ENCODE measurements at regions not wholly inside any gene's neighbourhood (a gene's known extent, or its start where the extent isn't known, plus 50 kb on each side); places are given as distances from the start of the nearest gene placed in this dataset.
"Not testable (repeated sequence)": the region's sequence is repeated elsewhere in the genome, so short reads cannot be mapped to it uniquely, and the experiment has no call there.

DNA sequence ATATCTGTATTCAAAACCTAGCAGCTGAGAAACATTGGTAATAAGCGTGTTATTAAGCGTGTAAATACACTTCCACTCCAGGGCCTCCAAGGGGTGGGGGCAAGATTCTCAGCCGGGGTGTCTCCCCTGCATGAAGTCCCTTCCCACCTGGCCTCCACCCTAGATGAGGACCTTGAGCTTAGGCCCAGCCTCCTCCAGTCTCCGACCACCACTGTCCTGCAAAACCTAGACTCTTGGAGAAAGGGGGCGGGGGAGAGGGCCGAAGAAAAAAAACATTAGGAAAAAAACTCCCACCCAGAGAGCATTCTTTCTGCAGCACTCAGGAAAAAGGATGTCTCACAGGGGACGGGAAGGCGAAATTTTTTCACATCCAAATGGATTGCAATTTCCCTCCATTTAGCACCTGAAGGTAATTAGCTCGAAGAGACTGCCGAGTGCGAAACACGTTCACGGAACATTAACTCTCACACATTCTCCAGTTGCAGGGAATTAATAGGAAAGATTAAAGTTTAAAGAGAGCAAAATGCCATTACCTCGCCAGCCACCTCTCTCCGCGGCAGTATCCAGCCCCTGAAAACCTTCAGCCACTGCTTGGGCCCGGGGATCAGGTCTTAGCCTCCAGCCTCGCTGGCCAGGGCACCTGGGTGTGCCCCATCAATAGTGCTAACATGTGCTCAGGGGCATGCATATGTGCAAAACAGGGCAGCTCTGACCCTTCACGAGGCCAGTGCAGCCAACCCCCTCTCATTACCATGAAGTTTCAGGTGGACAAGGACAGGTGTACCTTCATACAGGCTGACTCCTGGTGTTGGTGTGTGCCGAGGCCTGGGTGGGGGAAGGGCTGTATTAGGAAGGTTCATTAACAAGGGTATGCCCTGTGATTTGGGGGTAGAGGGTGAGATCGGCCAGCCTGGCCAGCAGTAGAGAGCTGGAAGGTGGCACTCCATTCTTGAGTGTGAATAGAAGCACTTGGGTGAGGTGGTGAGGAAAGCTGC, 77.2 kb downstream of the HIF1AN start:
- no peak for DNase-seq

DNA sequence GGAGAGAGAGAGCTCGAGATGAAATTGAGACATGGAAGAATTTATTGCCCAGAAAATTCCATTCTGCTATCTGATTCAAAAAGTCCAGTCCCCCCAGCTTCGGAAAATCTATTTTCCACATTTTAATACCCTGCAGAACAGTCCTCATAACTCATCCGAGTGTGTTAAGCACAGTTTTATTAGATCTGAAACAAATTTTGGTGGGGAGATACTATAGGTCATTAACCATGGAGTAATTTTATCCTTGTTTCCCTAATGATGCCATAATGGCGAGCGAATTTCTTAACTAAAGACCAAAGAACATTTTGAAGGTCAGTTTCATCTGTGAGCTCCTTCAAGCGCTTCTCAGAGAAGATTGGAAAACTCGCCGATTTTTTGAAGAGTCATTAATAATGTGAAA, 78.1 kb downstream of the HIF1AN start:
- DNase-seq, result no peak

DNA sequence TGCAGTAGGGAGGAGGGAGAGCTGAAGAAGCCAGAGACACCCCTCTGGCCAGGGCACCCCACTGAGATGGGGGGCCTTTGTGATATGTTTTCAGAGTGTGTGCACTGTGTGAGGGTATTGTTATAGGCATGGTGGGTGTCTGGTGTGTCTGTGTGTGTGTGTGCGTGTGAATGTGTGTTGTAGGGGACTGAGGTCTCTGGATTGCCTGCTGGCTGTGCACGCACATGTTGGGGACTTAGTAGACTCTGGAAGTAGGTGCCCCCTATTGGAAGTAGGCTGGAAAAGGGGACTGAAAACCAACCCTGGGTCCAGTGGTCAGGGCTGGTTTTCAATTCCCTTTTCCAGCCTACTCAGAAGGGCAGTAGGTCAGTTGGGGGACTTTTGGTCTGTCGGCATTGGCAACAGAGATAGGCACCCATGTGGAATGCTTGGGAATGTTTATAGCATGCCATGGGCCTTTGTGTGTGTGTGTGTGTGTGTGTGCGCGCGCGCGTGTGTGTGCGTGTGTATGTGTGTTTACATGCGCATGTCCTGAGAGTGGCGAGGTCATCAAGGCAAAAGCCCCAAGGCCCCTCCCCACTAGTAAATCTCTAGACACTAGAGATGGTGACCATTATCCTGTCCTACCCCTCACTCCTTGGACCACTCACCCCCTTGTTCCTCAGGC, 78.8 kb downstream of the HIF1AN start:
- DNase-seq, result no peak

DNA sequence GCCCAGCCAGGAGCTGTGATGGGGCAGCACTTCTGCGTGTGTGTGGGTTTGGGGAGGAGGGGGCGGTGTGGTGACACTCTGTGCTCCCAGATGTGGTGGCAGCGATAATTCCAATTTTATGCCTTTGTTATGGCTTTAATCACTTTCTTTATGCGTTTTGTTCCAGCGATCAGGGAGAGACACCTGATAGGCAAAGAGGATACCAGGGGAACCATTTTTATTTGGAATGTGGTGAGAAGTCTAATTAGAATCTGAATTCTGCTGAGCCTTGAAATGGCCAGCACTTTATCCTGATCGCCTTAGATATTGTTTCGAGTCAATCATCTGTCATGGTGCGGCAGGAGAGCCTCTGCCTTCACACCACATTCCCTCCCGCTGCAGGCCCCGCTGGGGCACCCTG, 79.5 kb downstream of the HIF1AN start:
- no peak for DNase-seq

DNA sequence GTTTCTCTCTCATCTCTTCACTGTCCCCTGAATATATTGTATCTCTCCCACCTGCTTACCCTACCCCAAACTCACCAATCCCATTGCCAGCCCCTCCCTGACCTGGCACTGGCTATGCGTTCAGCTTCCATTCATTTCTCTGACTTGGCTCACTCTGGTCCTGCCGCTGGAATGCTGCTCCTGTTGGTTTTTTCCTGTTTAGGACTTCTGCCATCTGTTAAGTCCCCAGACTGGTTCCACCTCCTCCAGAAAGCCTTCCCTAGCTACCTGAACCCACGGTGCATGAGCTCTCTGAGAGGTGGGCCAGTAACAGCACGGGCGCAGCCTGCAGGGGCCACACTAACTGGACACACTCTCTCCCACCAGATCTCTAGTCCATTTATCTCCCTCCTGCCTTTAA, 80.2 kb downstream of the HIF1AN start:
- DNase-seq, result no peak

DNA sequence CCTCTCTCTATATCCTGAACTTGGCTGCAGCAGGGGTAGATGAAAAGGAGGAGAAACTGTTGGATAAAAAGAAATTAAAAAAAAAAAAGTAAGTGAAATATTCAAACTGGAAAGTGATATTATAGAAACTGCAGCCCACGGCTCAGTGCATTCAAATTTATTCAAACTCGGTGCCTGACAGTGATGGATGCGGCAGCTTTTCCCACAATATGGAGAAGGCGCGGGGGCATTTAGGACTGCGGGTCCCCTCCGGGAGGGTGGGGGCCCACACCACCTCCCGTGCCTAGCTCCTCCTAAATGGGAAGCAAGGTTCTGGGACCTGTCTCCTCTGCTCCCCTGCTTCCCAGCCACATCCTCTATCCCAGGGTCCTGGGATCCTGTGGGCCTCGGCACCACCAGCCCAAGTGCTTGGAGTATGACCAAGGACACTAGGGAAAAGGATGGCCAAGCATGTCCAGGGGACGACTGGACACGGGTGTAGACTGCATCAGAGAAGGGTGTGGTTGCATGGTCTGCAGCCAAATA, 82.4 kb downstream of the HIF1AN start:
- DNase-seq, result no peak

DNA sequence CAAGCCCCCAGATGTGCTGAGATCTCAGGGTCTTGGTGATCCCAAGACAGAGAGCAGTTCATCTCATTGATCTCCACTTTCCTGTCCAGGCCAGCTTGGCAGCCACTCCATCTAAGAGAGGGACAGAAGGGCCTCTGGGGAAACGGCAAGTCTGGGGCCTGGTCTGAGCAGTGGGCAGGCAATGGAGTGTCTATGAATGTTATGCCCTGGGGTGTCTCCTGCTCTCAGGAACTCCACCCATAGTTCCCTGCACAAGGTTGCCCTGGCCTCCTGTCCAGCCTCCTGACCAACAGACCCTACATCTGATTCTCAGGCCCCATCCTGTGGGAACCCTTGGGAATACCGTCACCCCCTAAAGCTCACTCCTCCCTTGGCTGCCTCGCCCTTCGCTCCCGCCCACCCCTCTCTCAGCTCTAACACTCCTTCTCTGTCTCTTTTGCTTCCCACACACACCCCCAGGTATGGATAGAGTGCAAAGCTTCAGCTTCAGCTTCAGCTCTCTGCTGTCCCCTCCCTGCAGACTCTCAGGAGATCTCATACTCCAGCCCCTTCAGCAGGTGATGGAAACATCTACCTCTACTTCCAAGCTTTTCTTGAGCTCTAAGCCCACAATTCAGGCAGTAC, 83.0 kb downstream of the HIF1AN start:
- DNase-seq, result no peak

DNA sequence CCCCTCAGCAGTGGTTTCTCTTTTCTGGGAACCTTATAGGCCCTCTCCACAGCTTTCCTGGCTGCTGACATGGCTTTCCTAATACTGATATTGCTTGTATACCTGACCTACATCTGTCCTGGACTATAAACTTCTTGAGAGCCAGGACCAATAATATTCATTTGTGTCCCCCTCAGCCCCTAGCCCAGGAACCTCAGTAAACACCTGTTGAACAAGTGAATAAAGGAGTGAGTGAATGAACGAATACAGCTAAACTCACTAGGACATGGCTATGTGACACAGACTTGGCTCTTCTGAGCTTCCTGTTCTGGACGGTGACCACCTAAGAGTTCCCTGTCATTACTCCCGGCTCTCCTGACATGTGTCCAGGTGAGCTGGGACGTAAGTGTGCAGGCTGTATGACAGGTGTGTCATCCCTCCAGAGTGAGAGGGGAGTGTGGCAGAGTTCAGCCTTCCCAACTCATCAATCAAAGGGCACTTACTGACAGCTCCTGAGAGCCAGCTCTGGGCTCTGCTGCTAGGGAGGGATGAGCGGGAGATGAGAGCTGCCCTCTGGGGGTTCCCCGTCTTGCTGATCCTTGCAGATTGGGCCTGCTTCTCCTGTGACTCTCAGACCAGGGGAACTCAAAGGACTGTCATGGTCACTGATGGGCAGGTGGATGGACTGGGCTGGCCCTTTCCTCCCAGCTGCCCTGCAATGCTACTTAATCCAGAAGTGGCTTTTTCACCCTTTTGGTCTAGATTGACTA, 84.5 kb downstream of the HIF1AN start:
- DNase-seq, result no peak

DNA sequence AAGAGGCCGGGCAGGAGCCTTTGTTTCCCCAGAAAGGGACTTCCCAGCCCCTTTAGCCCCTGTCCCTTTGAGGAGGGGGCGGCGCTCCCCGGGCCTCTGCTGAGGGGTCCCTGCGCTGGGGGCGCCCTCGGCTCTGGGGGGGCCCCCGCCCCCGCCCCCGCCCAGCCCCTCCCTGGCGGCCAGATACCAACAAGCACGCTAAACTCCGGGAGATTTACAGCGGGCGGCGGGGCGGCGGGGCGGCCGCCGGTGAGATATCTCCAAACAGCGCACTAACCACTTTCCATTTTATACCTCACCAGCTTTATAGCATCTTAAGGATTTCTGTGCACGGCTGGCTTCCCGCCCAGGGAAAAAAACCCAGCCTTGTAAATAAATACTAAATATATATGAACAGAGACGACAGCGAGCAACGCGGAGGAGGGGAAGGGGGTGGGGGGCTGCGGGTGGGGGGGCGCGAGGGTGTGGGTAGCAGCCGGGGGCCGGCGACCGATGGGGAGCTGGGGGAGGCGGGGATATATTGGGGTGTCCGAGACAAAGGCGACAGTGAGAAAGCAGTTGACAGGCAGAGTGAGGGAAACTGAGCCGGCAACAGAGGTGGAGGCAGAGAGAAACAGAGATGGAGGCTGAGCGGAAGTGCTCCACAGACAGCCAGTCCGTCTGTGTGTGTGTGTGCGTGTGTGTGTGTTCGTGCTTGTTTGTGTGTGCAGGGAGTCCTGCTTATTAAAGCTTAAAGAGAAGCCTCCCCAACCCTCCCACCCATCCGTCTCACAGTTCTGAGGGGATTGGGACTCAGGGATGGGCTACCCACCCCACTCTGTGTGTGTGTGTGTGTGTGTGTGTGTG, 85.8 kb downstream of the HIF1AN start:
- DNase-seq, result peak; percentile 31

DNA sequence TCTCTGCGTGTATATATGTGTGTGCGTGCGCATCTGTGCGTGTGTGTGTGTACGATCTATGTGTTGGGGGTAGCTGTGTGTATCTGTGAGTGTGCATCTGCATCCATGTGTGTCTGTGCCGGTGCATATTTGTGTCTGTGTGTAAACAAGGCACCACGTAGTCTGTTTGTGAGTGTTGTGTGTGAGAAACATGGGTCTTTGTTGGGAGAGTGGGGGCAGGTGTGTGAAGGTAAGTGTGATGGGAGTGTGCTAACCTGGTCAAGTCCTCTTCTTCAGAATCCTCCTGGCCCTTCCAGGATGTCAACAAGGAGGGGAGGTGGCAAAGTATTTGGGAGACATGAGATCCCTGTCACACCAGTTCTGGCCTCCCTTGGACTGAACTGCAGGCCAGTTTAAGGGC, 87.2 kb downstream of the HIF1AN start:
- DNase-seq, result no peak

DNA sequence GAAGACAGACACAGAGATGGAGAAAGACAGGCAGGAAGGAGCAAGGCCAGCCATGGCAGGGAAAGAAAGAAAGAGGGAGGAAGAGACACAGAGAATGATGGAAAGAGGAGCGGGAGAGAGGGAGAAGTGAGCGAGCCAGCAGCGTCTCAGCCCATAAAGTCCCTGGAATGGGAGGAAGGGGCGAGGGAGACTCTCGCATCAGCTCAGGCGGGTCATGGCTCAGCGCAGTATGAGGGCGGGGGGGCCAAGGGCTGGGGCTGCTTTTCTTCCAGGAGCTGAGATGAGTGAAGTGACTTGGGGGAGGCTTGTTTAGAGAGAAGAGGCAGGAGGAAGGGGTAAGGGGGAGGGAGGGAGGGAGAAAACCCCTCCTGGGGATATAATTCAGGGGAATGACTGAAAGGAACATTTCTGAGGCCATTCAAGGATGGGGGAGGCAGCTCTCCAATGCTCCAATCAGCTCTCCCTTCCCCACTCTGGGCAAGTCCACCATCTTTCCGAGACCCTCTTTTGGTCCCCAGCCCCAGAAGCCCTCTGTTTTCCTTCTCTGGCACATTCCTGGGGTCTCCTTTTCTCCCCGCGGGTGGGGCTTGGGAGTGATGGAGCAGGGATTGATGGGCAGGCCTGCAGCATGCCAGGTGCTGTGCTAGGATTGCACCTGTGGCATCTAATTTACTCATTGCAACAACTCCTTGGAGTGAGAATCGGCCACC, 87.9 kb downstream of the HIF1AN start:
- no peak for DNase-seq

DNA sequence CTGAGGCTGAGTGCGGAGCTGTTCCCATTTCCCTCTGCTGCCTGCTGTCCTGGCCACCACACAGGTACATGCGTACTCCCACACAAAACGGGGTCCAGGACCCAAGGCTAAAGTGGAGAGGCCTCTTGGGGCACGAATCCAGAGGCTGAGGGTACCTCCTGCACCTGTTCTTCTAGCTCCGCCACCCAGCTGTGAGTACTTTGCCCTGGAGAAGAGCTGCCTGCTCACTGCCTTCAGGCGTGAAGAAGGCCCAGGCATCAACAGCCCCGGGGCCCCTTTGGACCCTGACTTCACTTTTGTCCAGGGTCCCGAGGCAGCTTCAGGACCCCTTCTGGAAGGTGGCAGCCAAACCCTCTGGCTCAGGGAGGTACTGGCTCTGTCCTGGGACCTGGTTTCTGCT, 88.6 kb downstream of the HIF1AN start:
- no peak for DNase-seq

DNA sequence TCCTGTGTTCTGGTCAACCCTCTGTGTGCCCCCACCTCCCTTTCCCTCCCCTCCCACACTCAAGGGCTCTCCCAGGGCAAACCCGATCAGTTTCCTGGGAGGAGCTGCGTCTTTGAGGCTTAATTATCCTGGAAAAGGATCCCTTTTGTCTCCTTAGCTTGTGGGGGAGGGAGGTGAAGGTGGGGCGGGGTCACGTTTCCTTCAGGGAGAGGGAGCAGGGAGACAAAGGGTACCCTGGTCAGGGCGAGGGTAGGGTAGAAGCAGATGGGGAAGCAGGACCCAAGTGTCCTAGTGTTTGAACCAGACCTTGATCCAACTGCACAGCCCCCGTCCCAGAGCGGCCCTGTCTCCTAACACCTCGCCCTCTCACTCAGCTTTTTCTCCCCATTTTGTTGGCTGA, 90.1 kb downstream of the HIF1AN start:
- no peak for DNase-seq

DNA sequence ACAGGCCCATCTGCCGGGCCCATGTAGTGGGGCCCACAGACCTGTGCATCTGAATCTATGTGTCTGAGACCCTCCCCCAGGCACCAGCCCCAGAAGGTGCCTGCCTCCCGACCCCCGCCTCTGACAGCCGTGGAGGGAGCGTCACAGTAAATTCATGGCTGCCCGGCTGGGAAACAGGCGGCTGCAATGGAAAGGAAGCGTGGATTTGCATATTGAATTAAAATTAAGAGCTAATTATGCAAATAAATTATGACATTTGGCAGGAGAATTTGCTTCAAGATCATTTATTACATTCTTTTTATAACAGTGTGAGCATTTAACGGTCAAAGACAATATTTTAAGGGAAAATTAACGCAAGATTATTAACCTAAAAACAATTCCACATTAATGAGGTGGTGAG, 92.3 kb downstream of the HIF1AN start:
- DNase-seq, result no peak

DNA sequence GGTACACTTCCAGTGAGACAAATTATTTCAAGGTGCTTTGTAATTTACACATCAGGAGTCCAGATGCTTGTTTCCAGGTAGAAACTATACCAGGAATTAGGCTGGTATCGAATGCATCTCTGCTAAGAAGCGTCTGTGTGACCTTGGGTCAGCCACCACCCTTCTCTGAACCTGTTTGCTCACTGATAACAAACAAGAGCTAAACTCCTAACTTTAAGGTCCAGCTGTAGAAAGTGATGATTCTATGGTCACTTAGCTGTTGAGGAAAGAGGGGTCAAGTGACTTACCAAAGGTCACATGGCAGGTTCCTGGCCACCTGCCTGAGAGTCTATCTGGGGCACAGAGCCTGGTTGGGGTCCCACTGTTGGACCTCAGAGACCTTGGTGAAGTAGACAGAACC, 95.4 kb downstream of the HIF1AN start:
- DNase-seq, result no peak

DNA sequence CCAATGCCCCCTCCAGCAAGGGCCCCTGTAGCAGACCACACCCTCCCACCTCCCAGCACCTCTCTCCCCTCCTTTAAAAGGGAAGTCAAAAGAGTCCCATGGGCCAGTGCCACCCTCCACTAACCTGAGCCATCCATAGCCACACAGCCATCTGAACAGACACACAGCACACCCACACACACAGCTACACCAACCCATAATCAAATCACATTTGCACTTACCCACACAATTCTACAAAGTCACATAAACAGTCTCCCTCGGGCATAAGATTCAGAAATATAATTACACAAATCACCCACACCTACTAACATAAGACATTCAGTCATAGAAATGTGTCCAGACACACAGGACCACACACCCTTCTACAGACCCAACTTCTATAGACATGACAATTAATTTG, 96.3 kb downstream of the HIF1AN start:
- DNase-seq, result no peak

DNA sequence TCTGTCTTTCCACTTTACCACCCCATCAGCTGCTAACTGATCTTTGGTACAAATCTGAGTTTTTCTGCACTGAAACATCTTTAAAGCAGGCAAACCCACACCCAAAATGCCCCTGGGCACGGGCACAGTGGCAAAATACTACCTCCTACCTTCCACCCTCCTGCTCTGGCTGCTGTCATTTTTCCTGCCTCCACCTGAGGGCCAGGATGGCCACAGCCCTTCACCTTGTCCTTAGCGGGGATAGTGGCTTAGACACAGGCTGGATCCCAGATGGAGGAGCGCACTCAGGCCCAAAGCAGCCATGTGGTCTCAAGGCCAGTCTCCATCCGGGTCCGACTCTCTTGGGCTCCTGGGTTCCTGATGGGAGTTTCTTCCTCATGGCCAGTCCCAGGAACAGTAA, 98.3 kb downstream of the HIF1AN start:
- DNase-seq, result no peak

DNA sequence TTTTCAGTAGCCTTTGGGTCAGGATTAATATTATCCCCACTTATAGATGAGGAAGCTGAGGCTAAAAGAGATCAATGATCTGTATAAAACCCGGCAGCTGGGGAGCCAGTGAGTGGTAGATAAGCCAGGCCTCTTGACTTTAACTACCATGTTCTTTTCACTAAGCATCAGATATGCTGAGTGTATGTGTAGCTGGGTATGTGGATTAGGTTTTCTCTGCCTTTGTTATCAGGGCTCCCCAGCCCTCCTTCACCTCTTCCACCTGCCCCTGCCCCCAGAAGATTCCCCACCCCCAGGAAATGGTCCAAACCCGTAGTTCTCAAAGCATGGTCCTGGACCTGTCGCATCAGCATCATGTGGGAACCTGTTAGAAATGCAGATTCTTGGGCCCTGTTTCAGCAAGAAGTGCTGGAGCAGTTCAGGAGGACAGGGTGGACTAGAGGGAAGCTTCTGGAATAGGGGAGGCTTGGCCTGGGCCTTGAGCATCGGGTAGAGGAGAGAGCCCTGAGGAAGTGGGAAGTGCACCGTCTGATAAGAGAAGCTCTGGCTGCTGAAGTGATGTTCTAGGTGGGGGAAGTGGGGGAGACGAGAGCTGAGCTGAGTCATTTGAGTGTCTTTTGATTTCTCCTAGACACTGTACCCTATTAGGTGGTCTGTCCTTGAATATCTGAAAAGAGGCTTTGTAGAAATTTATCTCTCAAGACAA, 101.3 kb downstream of the HIF1AN start:
- no peak for DNase-seq

DNA sequence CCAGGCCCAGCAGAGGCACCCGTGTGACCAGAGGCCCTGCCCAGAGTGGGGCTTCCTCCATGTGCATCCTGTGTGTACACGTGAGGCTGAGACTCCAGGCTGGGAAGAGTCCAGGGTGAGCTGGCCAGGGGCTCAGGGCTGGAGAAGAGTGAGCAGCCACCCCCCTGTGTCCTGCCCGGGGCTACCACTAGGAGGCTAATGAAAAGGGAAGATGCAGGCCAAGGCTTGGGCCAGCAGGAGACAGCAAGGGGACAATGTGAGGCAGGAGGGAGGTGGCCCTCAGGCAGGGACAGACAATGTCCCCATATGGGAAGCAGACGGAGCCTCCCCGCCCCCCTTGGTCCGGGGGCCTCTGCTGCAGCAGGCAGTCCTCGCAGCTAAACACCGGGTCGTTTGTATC, 102.0 kb downstream of the HIF1AN start:
- no peak for DNase-seq

DNA sequence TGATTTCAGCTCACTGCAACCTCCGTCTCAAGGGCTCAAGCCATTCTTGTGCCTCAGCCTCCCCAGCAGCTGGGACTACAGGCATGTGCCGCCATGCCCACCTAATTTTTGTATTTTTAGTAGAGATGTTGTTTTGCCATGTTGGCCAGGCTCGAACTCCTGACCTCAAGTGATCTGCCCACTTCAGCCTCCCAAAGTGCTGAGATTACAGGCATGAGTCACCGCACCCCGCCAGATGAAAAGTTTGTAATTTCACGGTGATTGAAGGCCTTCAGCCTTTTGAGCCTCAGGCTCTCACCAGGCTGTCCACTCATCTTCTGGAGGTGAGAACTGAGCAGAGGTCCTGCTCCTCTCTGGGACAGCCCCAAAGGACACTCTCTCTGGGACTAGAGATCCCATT, 103.2 kb downstream of the HIF1AN start:
- not testable (repeated sequence) for DNase-seq

All from T-helper 9 cell (primary cell).